ENCODE measurements at regions not wholly inside any gene's neighbourhood (a gene's known extent, or its start where the extent isn't known, plus 50 kb on each side); places are given as distances from the start of the nearest gene placed in this dataset.

- peaks cover 30% of the 10 kb centered on the region for H3K27me3 Mint-ChIP-seq (ENCODE audit: low read depth)
- POLR2A ChIA-PET, result interaction anchor here (0.5 kb wide), 1 partner anchor 1227 kb away, joined by 5 read pairs; no protein-coding TSS in a partner anchor
- TF ChIP-seq ZBTB21 (CRISPR knock-in tag; IDR thresholded peaks at IDR 0.05; ENCODE audit: borderline replicate concordance), result no peak
- ATAC-seq, result no peak
- no peak for DNase-seq (ENCODE audit: low spot score)
- H3K9me3 Mint-ChIP-seq, result peaks cover 65% of the 10 kb centered on the region
- H3K4me1 Mint-ChIP-seq, result peaks cover 8% of the 10 kb centered on the region; the same call in 1 of the 2 replicates
- peaks cover 53% of the 10 kb centered on the region for H3K36me3 Mint-ChIP-seq
- no peak overlapping the region for H3K27ac Mint-ChIP-seq
- H3K4me3 Mint-ChIP-seq, result no peak overlapping the region
- CTCF ChIA-PET, result no interaction called here
Observed at GRCh38 chr3:134104031-134104430, 74.3 kb upstream of the SLCO2A1 start.

- CTCF ChIA-PET, result no interaction called here
- Mint-ChIP-seq H3K9me3 (peaks cover 71% of the 10 kb centered on the region), H3K27me3 (ENCODE audit: low read depth) (peaks cover 35% of the 10 kb centered on the region), H3K4me1 (peaks cover 8% of the 10 kb centered on the region; the same call in 1 of the 2 replicates), H3K36me3 (peaks cover 58% of the 10 kb centered on the region), H3K4me3 (no peak overlapping the region), H3K27ac (no peak overlapping the region)
- no peak for ATAC-seq
- DNase-seq (ENCODE audit: low spot score), result no peak
- TF ChIP-seq ZNF532 (CRISPR knock-in tag; IDR thresholded peaks at IDR 0.05; ENCODE audit: borderline replicate concordance) (no peak), GABPB1 (CRISPR knock-in tag; IDR thresholded peaks at IDR 0.05) (no peak), ATF1 (CRISPR knock-in tag; IDR thresholded peaks at IDR 0.05) (no peak), ZNF121 (CRISPR knock-in tag; IDR thresholded peaks at IDR 0.05) (no peak), CBFB (CRISPR knock-in tag; IDR thresholded peaks at IDR 0.05; ENCODE audit: low read depth) (no peak), GTF2I (CRISPR knock-in tag; conservative IDR thresholded peaks at IDR 0.05) (no peak), ZNF219 (CRISPR knock-in tag; IDR thresholded peaks at IDR 0.05; ENCODE audit: borderline replicate concordance) (no peak)
- POLR2A ChIA-PET, result interaction anchor here (0.5 kb wide), 1 partner anchor 1228 kb away, joined by 5 read pairs; no protein-coding TSS in a partner anchor
Observed at GRCh38 chr3:134103470-134103869, 73.7 kb upstream of the SLCO2A1 start.

GRCh38 chr3:134102976-134103375 lies 73.3 kb upstream of the SLCO2A1 start:
- POLR2A ChIA-PET, result no interaction called here
- CTCF ChIA-PET, result no interaction called here
- peaks cover 8% of the 10 kb centered on the region; the same call in 1 of the 2 replicates for H3K4me1 Mint-ChIP-seq
- no peak overlapping the region for H3K4me3 Mint-ChIP-seq
- H3K27ac Mint-ChIP-seq, result no peak overlapping the region
- H3K27me3 Mint-ChIP-seq (ENCODE audit: low read depth), result peaks cover 35% of the 10 kb centered on the region
- no peak for ATAC-seq
- DNase-seq (ENCODE audit: low spot score), result no peak
- H3K36me3 Mint-ChIP-seq, result peaks cover 61% of the 10 kb centered on the region
- H3K9me3 Mint-ChIP-seq, result peaks cover 76% of the 10 kb centered on the region
- no peak for TF ChIP-seq RORB (CRISPR knock-in tag; IDR thresholded peaks at IDR 0.05)
- no peak for TF ChIP-seq JAZF1 (CRISPR knock-in tag; IDR thresholded peaks at IDR 0.05)
- no peak for TF ChIP-seq NFATC4 (CRISPR knock-in tag; IDR thresholded peaks at IDR 0.05)
- no peak for TF ChIP-seq PRDM15 (CRISPR knock-in tag; IDR thresholded peaks at IDR 0.05)
- TF ChIP-seq AR (CRISPR knock-in tag; IDR thresholded peaks at IDR 0.05), result no peak
- TF ChIP-seq CBFB (CRISPR knock-in tag; IDR thresholded peaks at IDR 0.05; ENCODE audit: low read depth), result no peak
- TF ChIP-seq NFE2L1 (CRISPR knock-in tag; IDR thresholded peaks at IDR 0.05), result no peak
- TF ChIP-seq ZNF138 (CRISPR knock-in tag; conservative IDR thresholded peaks at IDR 0.05), result no peak
- no peak for TF ChIP-seq TEAD1 (CRISPR knock-in tag; IDR thresholded peaks at IDR 0.05)
- no peak for TF ChIP-seq SMAD3 (CRISPR knock-in tag; IDR thresholded peaks at IDR 0.05; ENCODE audit: borderline replicate concordance)
- no peak for TF ChIP-seq NR1H2 (CRISPR knock-in tag; IDR thresholded peaks at IDR 0.05)
- TF ChIP-seq MLX (CRISPR knock-in tag; IDR thresholded peaks at IDR 0.05), result no peak
- no peak for TF ChIP-seq ZNF317 (CRISPR knock-in tag; IDR thresholded peaks at IDR 0.05; ENCODE audit: borderline replicate concordance, low read depth)
- no peak for TF ChIP-seq ZMAT4 (CRISPR knock-in tag; IDR thresholded peaks at IDR 0.05)
- no peak for TF ChIP-seq ZNF396 (CRISPR knock-in tag; IDR thresholded peaks at IDR 0.05; ENCODE audit: borderline replicate concordance)
- TF ChIP-seq ETV6 (CRISPR knock-in tag; IDR thresholded peaks at IDR 0.05), result no peak
